ENCODE measurements at regions not wholly inside any gene's neighbourhood (a gene's known extent, or its start where the extent isn't known, plus 50 kb on each side); places are given as distances from the start of the nearest gene placed in this dataset.

- TF ChIP-seq ZNF724P (CRISPR knock-in tag; IDR thresholded peaks at IDR 0.05; ENCODE audit: borderline replicate concordance) = no peak
- TF ChIP-seq JUN (CRISPR knock-in tag; IDR thresholded peaks at IDR 0.05) = no peak
- no peak for TF ChIP-seq MBNL3 (CRISPR knock-in tag; conservative IDR thresholded peaks at IDR 0.05)
- no peak for TF ChIP-seq ZSCAN12 (CRISPR knock-in tag; IDR thresholded peaks at IDR 0.05)
Measured at GRCh38 chr2:467543-467891, 179.6 kb upstream of the ALKAL2 start.

All from HepG2 (cell line).